Esophagus mucosa (tissue), 1 donor: ENCODE measurements at regions not wholly inside any gene's neighbourhood (a gene's known extent, or its start where the extent isn't known, plus 50 kb on each side); places are given as distances from the start of the nearest gene placed in this dataset.

Source experiments
- ATAC-seq: fragments of 200-7000 bp; cut with Tn5 transposase; one replicate; pipeline ENCODE4 v1.9.1; 2020
- donor health status: DM: yes; HTN: yes; CAD: no.

DNA sequence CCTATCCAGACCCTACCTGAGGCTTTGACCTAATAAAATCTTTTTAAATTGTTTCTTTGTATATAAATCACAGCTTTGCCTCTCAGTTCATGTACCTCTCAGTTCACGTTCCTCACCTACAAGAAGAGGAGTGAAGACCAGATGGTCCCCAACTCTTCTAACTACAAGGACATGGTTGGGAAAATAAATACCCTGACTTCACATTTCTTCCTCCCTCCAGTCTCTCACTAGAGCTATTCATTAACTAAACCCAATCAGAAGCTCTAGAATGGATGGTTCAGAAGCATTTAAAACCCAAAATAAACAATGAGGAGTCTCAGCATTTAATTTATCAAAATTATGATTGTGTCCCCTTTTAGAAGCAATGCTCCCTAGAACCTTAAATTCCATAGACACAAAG is 97.3 kb upstream of the AGTR1 start:
- no peak for ATAC-seq

DNA sequence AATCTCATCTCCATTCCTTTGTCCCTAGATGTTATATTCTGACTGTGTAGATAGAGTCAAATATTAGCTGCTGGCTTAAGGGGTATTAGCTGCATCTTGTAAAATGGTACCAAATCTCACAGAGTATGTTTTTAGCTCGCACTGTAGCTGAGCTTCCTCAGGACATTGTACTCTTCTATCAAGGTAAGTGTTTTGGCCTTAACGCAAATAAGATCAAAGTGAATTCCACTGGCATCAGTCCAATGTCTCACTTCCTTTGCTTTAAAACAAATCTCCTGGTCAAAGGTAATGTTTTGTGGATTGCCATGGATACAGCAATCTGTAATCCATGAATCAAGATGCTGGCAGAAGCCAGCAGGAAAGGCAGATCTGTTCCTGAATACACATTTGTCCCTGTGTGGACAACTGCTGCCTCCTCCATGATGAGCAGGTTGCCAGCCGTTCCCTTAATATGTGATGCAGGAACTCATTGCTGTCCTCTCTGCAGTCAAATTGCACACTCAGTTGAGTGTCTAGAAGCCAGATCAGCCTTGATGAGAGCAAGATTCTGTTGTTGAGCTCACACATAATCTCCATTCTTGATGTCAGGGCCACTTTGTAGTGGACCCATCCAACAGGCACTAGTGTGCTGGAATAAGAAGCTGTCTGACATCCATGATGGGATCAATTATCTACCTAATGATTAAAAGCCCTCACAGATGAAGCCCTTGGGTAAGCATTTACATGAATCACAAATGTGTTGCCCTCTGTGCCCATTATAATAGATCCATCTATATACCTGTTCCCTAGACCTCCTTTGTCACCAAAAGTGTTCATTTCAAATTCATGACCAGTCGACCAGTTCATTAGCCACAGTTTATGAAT is 96.6 kb upstream of the AGTR1 start:
- ATAC-seq = no peak

DNA sequence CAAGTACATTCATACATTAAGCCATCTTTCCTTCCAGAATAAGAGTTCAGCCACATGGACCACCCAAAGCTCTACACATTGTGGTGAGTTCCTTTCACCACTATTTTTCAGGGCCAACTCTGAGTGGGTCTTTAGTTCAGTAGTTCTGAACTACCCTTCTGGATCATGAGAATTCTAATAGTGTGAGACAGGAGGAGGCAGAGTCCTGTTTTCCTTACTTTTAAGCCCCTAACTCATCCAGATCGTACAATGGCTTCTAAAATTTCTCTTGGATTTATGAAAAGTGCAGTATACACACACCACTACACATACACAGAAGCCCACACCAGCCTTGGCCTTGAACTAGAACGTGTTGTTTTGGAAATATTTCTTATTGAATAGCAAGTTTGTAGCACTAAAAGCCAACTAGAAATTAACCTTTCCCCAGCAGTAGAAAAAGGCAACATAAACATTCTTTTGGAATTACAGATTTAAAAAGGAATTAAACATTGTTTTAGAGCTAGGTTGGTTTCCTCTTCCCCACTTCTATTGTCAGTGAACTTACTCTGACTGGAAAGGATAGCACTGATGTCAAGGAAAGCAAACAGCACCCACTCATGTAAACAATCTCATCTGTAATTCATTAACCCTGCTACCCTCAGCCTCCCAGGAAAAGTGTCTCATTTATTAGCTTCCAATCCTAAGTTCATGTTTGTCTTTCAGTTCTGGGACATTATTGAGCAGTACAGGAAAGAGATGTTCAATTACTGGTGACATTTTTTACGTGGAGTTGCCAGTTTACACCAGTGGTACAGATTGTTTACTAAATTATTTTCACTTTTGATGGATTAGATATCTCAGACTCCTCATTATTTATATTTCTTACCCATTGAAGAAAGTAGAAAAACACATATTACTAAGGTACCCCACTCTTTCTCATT is 95.7 kb upstream of the AGTR1 start:
- no peak for ATAC-seq

GRCh38 chr3:148604270-148605085 is 93.2 kb upstream of the AGTR1 start:
- no peak for ATAC-seq

- ATAC-seq = no peak
Measured at GRCh38 chr3:148605521-148605920, 92.2 kb upstream of the AGTR1 start.

- ATAC-seq = no peak
Measured at GRCh38 chr3:148606979-148607378, 90.7 kb upstream of the AGTR1 start.

DNA sequence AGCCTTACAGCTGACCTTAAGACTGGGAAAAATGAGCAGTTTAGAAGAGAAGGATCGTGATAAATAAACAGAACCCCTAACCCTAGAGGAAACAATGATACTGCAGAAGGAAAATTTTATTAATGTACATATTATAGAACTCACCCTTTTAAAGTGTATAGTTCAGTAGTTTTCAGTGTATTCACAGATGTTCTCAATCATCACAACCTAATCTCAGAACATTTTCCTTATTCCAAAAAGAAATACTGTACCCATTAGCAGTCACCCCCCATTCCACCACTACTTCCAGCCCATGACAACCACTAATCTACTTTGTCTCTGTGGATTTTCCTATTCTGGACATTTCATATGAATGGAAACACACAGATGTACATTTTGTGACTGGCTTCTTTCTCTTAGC is 90.2 kb upstream of the AGTR1 start:
- no peak for ATAC-seq

DNA sequence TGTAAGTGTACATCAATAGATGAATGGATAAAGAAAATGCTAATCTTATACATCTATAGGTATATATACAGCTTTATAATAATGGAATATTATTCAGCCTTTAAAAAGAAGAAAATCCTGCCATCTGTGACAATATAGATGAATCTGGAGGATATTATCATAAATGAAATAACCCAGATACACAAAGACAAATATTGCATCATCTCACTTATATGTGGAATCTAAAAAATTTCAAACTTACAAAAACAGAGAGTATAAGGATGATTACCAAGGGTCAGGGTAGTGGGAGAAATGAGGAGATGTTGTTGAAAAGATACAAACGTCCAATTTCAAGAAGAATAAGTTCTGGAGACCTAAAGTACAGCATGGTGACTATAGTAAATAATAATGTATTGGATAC is 85.4 kb upstream of the AGTR1 start:
- ATAC-seq = no peak

GRCh38 chr3:148615382-148615781 is 82.3 kb upstream of the AGTR1 start:
- ATAC-seq = no peak

- no peak for ATAC-seq
Measured at GRCh38 chr3:148625095-148625736, 72.5 kb upstream of the AGTR1 start.

GRCh38 chr3:148625991-148626390 is 71.7 kb upstream of the AGTR1 start:
- no peak for ATAC-seq

DNA sequence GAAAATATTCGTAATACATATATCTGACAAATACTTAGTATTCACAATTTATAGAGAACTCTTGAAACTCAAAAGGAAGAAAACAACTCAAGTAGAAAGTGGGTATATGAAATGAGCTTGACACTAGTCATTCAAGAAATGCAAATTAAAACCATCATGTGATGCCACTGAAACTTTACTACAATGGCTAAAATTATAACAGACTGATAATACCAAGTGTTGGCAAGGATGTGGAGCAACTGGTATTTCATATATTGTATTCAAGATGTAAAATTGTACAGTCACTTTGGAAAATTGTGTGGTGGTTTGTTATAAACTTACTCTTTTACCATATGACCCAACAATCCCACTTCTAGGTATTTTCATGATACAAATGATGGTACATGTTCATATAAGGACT is 68.7 kb upstream of the AGTR1 start:
- no peak for ATAC-seq

GRCh38 chr3:148631124-148631903 is 66.4 kb upstream of the AGTR1 start:
- ATAC-seq = no peak

- ATAC-seq = no peak
Measured at GRCh38 chr3:148641722-148642121, 56.0 kb upstream of the AGTR1 start.

DNA sequence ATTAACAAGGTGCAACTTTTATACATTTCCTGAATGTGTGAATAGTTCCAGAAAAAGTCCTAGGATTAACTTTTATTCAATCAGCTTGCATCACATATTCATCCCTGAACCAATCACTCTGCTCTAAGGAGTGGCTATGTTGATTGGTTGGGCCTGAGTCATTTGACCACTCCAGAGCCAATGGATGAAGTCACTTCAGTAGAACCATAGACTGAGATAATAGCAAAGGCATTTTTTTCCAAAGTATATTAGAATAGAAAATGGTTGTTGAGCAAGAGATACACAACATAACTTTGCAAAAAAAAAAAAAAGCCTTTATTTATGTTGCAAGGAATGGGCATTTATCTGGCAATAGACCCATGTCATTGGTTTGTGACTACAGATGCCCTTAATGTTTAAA is 55.5 kb upstream of the AGTR1 start:
- ATAC-seq = no peak

DNA sequence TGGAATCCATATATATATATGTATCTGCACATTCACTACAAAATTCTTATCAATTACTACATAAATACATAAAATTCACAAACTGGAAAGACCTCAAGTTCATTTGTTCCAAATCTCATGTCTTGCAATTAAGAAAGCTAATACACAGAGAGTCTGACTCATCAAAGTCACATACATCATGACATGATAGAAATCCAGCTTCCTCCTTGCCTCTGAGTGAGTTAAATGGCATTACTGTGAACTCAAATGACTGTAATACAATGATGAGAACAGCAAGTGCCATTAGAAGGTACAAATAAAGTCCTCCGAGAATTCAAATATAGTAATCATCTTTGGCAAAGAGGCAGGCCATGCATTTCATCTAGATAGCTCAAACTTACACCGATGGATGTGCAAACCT is 55.1 kb upstream of the AGTR1 start:
- ATAC-seq = no peak

- ATAC-seq = no peak
Measured at GRCh38 chr3:148643389-148643840, 54.3 kb upstream of the AGTR1 start.

DNA sequence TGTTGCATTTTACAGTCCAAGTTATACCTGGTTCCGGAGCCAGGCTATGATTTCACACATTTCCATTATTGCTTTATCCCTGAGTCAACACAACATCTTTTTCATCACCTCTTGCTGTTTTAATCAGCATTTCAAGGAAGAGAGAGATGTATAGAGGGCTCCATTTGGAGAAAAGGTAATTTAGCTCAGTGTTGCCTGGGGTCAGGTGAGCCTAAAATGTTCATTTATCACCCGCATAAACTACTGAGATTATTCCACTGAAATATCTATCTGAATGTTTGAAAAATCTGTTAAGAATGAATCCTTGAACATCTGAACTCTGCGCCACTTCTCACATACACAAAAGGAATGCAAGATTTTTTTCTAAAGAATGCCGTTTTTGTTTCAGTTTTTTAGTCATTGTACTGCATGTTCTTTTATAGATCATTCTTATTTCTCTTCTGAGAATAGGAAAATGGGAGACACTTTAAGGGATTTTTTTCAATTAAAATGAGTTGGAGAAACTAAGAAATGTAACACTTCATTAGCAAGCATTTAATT is 51.5 kb upstream of the AGTR1 start:
- no peak for ATAC-seq
